T-cell (primary cell): ENCODE measurements at regions not wholly inside any gene's neighbourhood (a gene's known extent, or its start where the extent isn't known, plus 50 kb on each side); places are given as distances from the start of the nearest gene placed in this dataset.
"Not testable (repeated sequence)": the region's sequence is repeated elsewhere in the genome, so short reads cannot be mapped to it uniquely, and the experiment has no call there.

ENCODE experiments used
- ATAC-seq, 4 experiments: fragments of 200-7000 bp in 3 of 4; fragments of 150-1000 bp in 1 of 4; cut with Tn5 transposase; replicated peaks in 1 of 4; 1 replicate in 3 of 4; 2 replicates in 1 of 4; pipeline ENCODE4 v1.10.0; 2021; ENCODE audit warnings: moderate library complexity in 3 of 4, mild to moderate bottlenecking in 2 of 4, moderate number of reproducible peaks in 1 of 4
- CTCF ChIA-PET, 2 donors: fragments of 300-600 bp; sonication (Branson Sonifier 250); formaldehyde crosslinking; loops; one replicate each; lab custom pipeline; 2022; ENCODE audit warnings: antibody characterized with exemption in 2 of 2; lab: Charles Lee
- POLR2A ChIA-PET, 2 donors: fragments of 300-600 bp; sonication (Branson Sonifier 250); formaldehyde crosslinking; loops; one replicate each; lab custom pipeline; 2022; ENCODE audit warnings: antibody characterized with exemption in 2 of 2; lab: Charles Lee
- DNase-seq, 35 experiments: peaks; one replicate each; pipeline versions ENCODE4 v3.0.0 to v3.0.0-alpha.2; 2013 to 2023
- H3K27ac ChIP-seq: one replicate; pipeline ENCODE4 v1.5.1; 2013; ENCODE audit warnings: low read length
- H3K27me3 ChIP-seq, 2 experiments: replicated peaks in 1 of 2; 1 replicate in 1 of 2; 2 replicates in 1 of 2; pipeline versions ENCODE4 v1.6.1 to v1.7.0; 2013; ENCODE audit warnings: low read length in 1 of 2, mixed read lengths in 1 of 2; ENCODE audit not compliant: control insufficient read depth in 2 of 2, insufficient read depth in 2 of 2; ENCODE audit errors: extremely low read depth in 1 of 2
- H3K36me3 ChIP-seq, 2 donors: 1 replicate in 1 of 2; 2 replicates in 1 of 2; pipeline versions ENCODE4 v1.6.1 to v1.7.0; 2013; ENCODE audit warnings: low read length in 1 of 2; ENCODE audit not compliant: control insufficient read depth in 2 of 2, insufficient read depth in 1 of 2; ENCODE audit errors: extremely low read depth in 1 of 2
- H3K4me1 ChIP-seq, 2 experiments: 1 replicate in 1 of 2; 2 replicates in 1 of 2; pipeline versions ENCODE4 v1.6.1 to v1.7.0; 2013; ENCODE audit warnings: low read length in 2 of 2, mixed read lengths in 1 of 2; ENCODE audit not compliant: insufficient read depth in 2 of 2, control insufficient read depth in 1 of 2; ENCODE audit errors: extremely low read depth in 1 of 2
- H3K4me3 ChIP-seq, 2 donors: 1 replicate in 1 of 2; 2 replicates in 1 of 2; pipeline versions ENCODE4 v1.5.1 to v1.7.0; 2013; ENCODE audit warnings: mild to moderate bottlenecking in 2 of 2, low read length in 1 of 2, moderate library complexity in 1 of 2; ENCODE audit not compliant: control insufficient read depth in 1 of 2; ENCODE audit errors: extremely low read depth in 1 of 2
- H3K9me3 ChIP-seq: 2 replicates; pipeline ENCODE4 v1.7.0; 2013
- H3K27ac Mint-ChIP-seq, 2 donors: one replicate each; pipeline ENCODE4 v1.8.0; 2020 to 2021; ENCODE audit warnings: mild to moderate bottlenecking in 2 of 2, mixed read lengths in 2 of 2
- H3K27me3 Mint-ChIP-seq, 2 donors: one replicate each; pipeline ENCODE4 v1.8.0; 2021 to 2022; ENCODE audit warnings: mixed read lengths in 2 of 2
- H3K36me3 Mint-ChIP-seq: one replicate; pipeline ENCODE4 v1.8.0; 2021; ENCODE audit warnings: mixed read lengths
- H3K4me1 Mint-ChIP-seq, 3 donors: one replicate each; pipeline ENCODE4 v1.8.0; 2020 to 2022; ENCODE audit warnings: mixed read lengths in 3 of 3, mild to moderate bottlenecking in 1 of 3
- H3K4me3 Mint-ChIP-seq, 3 donors: one replicate each; pipeline ENCODE4 v1.8.0; 2020 to 2022; ENCODE audit warnings: mild to moderate bottlenecking in 3 of 3, mixed read lengths in 3 of 3, moderate library complexity in 3 of 3
- H3K9me3 Mint-ChIP-seq, 3 donors: one replicate each; pipeline ENCODE4 v1.8.0; 2020 to 2022; ENCODE audit warnings: mixed read lengths in 3 of 3
- WGBS: methylation state at CpG from one replicate; pipeline ENCODE4 v1.1.5; 2013; ENCODE audit warnings: missing lambda C conversion rate; ENCODE audit not compliant: insufficient coverage; 5-methylcytosine and 5-hydroxymethylcytosine counted together

DNA sequence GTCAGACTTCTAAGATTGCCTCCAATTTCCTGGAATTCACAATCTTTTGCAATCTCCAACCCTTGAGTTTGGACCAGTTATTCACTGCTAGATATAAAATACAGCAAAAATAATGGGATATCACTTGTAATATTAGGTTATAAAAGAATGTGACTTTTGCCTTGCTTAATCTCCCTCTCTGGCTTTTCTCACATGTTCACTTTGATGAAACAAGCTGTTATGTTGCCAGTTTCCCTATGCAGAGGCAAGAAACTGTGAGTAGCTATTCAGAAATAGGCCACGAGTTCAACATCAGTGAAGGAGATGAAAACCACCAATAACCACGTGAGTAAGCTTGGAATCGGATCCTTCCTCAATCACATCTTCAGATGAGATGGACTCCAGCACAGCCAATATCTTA is 842.7 kb downstream of the RNF144A start:
- Mint-ChIP-seq H3K36me3 (peaks cover 10% of the 10 kb centered on the region), H3K4me3 (no peak overlapping the region), H3K27me3 (no peaks in the 10 kb centered on the region), H3K27ac (no peak overlapping the region), H3K9me3 (peaks cover 13 to 26% (median 13%) of the 10 kb centered on the region in 3 donors), H3K4me1 (no peaks in the 10 kb centered on the region)
- no peak for ATAC-seq
- Histone ChIP-seq H3K27ac (no peak overlapping the region), H3K9me3 (no peaks in the 10 kb centered on the region), H3K36me3 (peaks cover 0 to 3% of the 10 kb centered on the region in 2 donors), H3K4me3 (no peak overlapping the region), H3K4me1 (no peaks in the 10 kb centered on the region), H3K27me3 (no peaks in the 10 kb centered on the region)
- ChIA-PET POLR2A (no interaction called here), CTCF (interaction anchor here in 1 of 2 donors (1.2 to 1.3 kb wide), 2 partner anchors 10 to 334 kb away, joined by 3 to 4 read pairs; no protein-coding TSS in a partner anchor)
- WGBS, result 69% methylated on average over 2 of the region's 3 CpGs
- no peak for DNase-seq

DNA sequence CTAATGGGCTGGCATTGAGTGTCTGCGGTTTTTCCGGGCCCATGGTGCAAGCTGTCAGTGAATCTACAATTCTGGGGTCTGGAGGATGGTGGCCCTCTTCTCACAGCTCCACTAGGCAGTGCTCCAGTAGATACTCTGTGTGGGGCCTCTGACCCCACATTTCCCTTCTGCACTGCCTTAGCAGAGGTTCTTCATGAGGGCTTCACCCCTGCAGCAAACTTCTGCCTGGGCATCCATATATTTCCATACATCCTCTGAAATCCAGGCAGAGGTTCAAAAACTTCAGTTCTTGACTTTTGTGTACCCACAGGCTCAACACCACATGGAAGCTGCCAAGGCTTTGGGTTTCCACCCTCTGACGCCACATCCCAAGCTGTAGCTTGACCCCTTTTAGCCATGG is 846.2 kb downstream of the RNF144A start:
- H3K27me3 Mint-ChIP-seq, POLR2A ChIA-PET, ATAC-seq, H3K4me1 ChIP-seq, DNase-seq, H3K4me3 ChIP-seq, H3K36me3 Mint-ChIP-seq, H3K4me3 Mint-ChIP-seq, CTCF ChIA-PET, H3K27ac Mint-ChIP-seq, H3K4me1 Mint-ChIP-seq, H3K36me3 ChIP-seq, H3K27me3 ChIP-seq, H3K9me3 ChIP-seq, H3K27ac ChIP-seq: not testable (repeated sequence)
- peaks cover 13 to 15% (median 13%) of the 10 kb centered on the region in 3 donors for H3K9me3 Mint-ChIP-seq
- WGBS, result 100% methylated on average over 3 of the region's 3 CpGs

DNA sequence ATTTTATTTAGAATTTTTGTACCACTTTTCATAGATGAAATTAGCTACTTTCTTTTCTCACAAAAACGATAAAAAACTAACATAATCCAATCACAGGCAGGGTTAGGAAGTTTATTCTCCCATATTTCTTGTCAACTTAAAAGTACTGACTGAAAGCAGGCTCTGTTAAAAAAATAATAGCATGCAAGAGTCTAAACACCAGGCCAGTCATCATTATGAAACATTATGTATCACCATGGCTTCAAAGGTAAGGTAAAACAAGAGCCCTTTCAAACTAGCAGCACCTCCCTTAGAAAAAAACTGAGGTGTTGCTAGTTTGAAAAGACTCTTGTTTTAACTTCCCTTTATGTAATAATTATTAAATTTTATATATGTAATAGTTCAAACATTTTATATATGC is 848.0 kb downstream of the RNF144A start:
- H3K27ac ChIP-seq, result no peak overlapping the region
- WGBS, result no CpG with 5 or more reads among the region's 1 CpG
- ATAC-seq (no peak), DNase-seq (no peak)
- no peak overlapping the region for H3K4me3 ChIP-seq
- no peaks in the 10 kb centered on the region for H3K9me3 ChIP-seq
- Mint-ChIP-seq H3K9me3 (peaks cover 13 to 14% (median 13%) of the 10 kb centered on the region in 3 donors), H3K4me1 (peaks cover 0 to 3% (median 0%) of the 10 kb centered on the region in 3 donors), H3K27me3 (no peaks in the 10 kb centered on the region), H3K27ac (no peak overlapping the region), H3K36me3 (peaks cover 10% of the 10 kb centered on the region), H3K4me3 (no peak overlapping the region)
- no peaks in the 10 kb centered on the region for H3K27me3 ChIP-seq
- H3K4me1 ChIP-seq, result peaks cover 0 to 8% of the 10 kb centered on the region in 2 experiments
- ChIA-PET POLR2A (no interaction called here), CTCF (no interaction called here)
- H3K36me3 ChIP-seq, result peaks cover 0 to 3% of the 10 kb centered on the region in 2 donors

DNA sequence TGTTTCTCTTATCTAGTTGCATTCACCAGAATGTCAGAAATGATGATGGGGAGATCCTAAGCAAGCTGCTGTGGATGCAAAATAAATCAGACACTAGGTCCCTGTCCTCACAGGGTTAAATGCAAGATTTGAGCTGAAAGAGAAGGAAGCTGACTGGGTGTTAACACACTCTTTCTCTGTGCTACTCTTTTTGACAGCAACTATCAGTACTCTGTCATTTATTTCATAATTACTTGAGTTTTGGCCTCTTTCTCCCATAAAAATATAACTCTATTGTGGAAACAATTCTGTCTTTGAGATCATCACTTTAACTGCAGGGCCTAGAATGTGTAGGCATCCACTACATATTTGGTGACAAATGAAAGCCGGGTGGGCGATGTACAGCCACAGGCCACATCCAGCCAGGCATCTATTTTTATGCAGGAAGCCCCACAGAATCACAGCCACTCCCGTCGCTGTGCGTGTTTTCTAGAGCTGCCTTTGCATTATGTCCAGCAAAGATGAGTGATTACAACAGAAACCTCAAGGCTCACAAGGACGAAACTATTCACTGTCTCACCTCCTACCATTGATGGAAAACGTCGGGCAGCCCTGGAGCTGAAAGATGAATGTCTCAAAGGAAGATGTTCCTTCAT is 849.0 kb downstream of the RNF144A start:
- peaks cover 10% of the 10 kb centered on the region for H3K36me3 Mint-ChIP-seq
- 78% methylated on average over 5 of the region's 8 CpGs for WGBS
- H3K4me3 Mint-ChIP-seq, result no peak overlapping the region
- ChIA-PET CTCF (interaction anchor here in 1 of 2 donors (0.7 kb wide), 1 partner anchor 296 kb away, joined by 3 read pairs; no protein-coding TSS in a partner anchor), POLR2A (interaction anchor here in 1 of 2 donors (0.7 kb wide), 1 partner anchor 684 kb away, joined by 3 read pairs; no protein-coding TSS in a partner anchor)
- H3K4me1 Mint-ChIP-seq, result peaks cover 0 to 3% (median 0%) of the 10 kb centered on the region in 3 donors
- no peak overlapping the region for H3K27ac Mint-ChIP-seq
- no peak overlapping the region for H3K4me3 ChIP-seq
- H3K4me1 ChIP-seq, result peaks cover 0 to 8% of the 10 kb centered on the region in 2 experiments
- peaks cover 13 to 14% (median 13%) of the 10 kb centered on the region in 3 donors for H3K9me3 Mint-ChIP-seq
- DNase-seq (no peak), ATAC-seq (no peak)
- no peaks in the 10 kb centered on the region for H3K27me3 ChIP-seq
- H3K27me3 Mint-ChIP-seq, result no peaks in the 10 kb centered on the region
- H3K9me3 ChIP-seq, result no peaks in the 10 kb centered on the region
- peaks cover 0 to 3% of the 10 kb centered on the region in 2 donors for H3K36me3 ChIP-seq
- no peak overlapping the region for H3K27ac ChIP-seq

DNA sequence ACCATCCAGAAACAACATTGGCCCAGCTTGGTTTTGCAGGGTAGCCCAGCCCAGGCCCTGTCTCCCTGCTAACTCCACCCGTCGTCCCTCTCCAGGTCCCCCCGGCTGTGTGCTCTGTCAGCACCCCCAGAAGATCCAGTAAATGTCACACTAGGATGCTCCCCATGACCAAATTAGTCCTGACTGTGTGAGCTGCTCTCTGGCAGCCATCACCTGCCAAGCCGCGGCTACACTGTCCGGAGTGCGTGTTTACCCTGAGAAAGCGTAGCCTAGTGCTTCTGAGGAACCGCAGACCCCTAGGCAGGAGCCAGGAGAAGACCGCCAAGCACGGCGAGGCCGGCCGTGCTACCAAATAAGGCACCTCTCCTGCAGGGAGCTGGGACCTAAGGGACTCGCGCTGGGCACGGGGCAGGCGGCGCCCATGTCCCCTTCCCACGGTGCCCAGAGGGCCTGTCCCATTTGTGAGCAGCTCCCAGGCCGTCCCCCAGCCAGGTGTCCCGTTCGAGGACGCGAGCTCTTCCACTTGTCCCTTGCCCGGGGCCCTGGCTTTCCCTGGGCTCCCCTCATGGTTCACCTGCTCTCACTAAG is 849.9 kb downstream of the RNF144A start:
- Mint-ChIP-seq H3K36me3 (peaks cover 10% of the 10 kb centered on the region), H3K27me3 (no peaks in the 10 kb centered on the region), H3K9me3 (peaks cover 13 to 14% (median 13%) of the 10 kb centered on the region in 3 donors), H3K27ac (no peak overlapping the region), H3K4me1 (peaks cover 0 to 3% (median 0%) of the 10 kb centered on the region in 3 donors), H3K4me3 (no peak overlapping the region)
- no peaks in the 10 kb centered on the region for H3K9me3 ChIP-seq
- no peak overlapping the region for H3K27ac ChIP-seq
- peaks cover 0 to 3% of the 10 kb centered on the region in 2 donors for H3K36me3 ChIP-seq
- no peaks in the 10 kb centered on the region for H3K27me3 ChIP-seq
- H3K4me3 ChIP-seq, result no peak overlapping the region
- WGBS, result 99% methylated on average over 24 of the region's 26 CpGs
- ATAC-seq (no peak), DNase-seq (no peak)
- ChIA-PET POLR2A (no interaction called here), CTCF (no interaction called here)
- peaks cover 0 to 8% of the 10 kb centered on the region in 2 experiments for H3K4me1 ChIP-seq

DNA sequence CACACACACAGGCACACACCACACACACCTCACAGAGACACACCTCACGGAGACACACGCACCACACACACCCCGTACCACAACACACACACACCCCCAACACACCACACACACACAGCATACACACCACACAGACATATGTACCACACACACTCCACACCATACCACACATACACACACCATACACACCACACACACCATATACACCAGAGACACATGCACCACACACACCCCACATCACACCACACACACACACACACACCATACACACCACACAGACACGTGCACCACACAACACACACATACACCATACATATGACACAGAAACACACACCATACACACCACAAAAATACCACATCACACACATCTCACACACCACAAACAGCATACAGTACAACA is 850.7 kb downstream of the RNF144A start:
- Mint-ChIP-seq H3K9me3 (peaks cover 7 to 9% (median 8%) of the 10 kb centered on the region in 3 donors), H3K4me1 (peaks cover under 1 to 5% (median under 1%) of the 10 kb centered on the region in 3 donors), H3K36me3 (peaks cover 7% of the 10 kb centered on the region), H3K27ac (no peak overlapping the region), H3K27me3 (no peaks in the 10 kb centered on the region), H3K4me3 (no peak overlapping the region)
- peaks cover 0 to 3% of the 10 kb centered on the region in 2 donors for H3K36me3 ChIP-seq
- no peak overlapping the region for H3K4me3 ChIP-seq
- H3K27ac ChIP-seq, result no peak overlapping the region
- H3K4me1 ChIP-seq, result peaks cover 0 to 8% of the 10 kb centered on the region in 2 experiments
- CTCF ChIA-PET, result no interaction called here
- no peaks in the 10 kb centered on the region for H3K27me3 ChIP-seq
- ATAC-seq, result no peak
- POLR2A ChIA-PET, result no interaction called here
- H3K9me3 ChIP-seq, result no peaks in the 10 kb centered on the region
- DNase-seq, result no peak
- 94% methylated on average over 4 of the region's 4 CpGs for WGBS
